ENCODE measurements at regions not wholly inside any gene's neighbourhood (a gene's known extent, or its start where the extent isn't known, plus 50 kb on each side); places are given as distances from the start of the nearest gene placed in this dataset.

DNA sequence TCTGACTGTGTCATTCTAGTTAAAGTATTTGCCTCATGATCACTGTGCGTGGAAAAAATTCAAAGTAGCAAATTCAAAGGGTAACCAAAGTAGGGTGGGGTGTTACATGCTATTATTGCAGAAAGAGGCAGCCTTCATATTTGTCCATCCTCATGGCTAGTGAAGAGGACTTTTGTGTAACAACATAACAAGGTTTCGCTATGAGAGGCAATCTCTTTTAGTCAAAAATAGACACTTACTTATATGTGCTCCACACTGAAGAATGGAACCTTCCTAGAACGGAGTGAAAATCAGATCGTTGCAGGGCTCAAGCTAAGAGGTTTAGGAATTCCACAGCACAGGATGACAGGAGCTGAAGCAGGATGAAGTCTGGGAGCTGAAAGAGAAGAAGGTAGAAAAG is 345.1 kb upstream of the CBLB start:
- TF ChIP-seq ZNF565 (CRISPR knock-in tag; conservative IDR thresholded peaks at IDR 0.05; ENCODE audit: low read depth) (no peak), ZC3H10 (CRISPR knock-in tag; IDR thresholded peaks at IDR 0.05) (no peak), CSDC2 (CRISPR knock-in tag; IDR thresholded peaks at IDR 0.05) (no peak), OSR1 (CRISPR knock-in tag; IDR thresholded peaks at IDR 0.05) (no peak), RARB (CRISPR knock-in tag; IDR thresholded peaks at IDR 0.05) (no peak), SNAI2 (CRISPR knock-in tag; IDR thresholded peaks at IDR 0.05) (no peak), ISL1 (CRISPR knock-in tag; IDR thresholded peaks at IDR 0.05) (no peak), ZFP30 (CRISPR knock-in tag; IDR thresholded peaks at IDR 0.05) (no peak), ZFP3 (CRISPR knock-in tag; IDR thresholded peaks at IDR 0.05) (no peak), GLIS3 (CRISPR knock-in tag; IDR thresholded peaks at IDR 0.05) (no peak), ZNF70 (CRISPR knock-in tag; IDR thresholded peaks at IDR 0.05) (no peak), ZNF8 (CRISPR knock-in tag; IDR thresholded peaks at IDR 0.05) (no peak)
- TF ChIP-seq, protein P1, sequence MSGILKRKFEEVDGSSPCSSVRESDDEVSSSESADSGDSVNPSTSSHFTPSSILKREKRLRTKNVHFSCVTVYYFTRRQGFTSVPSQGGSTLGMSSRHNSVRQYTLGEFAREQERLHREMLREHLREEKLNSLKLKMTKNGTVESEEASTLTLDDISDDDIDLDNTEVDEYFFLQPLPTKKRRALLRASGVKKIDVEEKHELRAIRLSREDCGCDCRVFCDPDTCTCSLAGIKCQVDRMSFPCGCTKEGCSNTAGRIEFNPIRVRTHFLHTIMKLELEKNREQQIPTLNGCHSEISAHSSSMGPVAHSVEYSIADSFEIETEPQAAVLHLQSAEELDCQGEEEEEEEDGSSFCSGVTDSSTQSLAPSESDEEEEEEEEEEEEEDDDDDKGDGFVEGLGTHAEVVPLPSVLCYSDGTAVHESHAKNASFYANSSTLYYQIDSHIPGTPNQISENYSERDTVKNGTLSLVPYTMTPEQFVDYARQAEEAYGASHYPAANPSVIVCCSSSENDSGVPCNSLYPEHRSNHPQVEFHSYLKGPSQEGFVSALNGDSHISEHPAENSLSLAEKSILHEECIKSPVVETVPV (CRISPR knock-in tag; IDR thresholded peaks at IDR 0.05): no peak
- TF ChIP-seq, protein P2, sequence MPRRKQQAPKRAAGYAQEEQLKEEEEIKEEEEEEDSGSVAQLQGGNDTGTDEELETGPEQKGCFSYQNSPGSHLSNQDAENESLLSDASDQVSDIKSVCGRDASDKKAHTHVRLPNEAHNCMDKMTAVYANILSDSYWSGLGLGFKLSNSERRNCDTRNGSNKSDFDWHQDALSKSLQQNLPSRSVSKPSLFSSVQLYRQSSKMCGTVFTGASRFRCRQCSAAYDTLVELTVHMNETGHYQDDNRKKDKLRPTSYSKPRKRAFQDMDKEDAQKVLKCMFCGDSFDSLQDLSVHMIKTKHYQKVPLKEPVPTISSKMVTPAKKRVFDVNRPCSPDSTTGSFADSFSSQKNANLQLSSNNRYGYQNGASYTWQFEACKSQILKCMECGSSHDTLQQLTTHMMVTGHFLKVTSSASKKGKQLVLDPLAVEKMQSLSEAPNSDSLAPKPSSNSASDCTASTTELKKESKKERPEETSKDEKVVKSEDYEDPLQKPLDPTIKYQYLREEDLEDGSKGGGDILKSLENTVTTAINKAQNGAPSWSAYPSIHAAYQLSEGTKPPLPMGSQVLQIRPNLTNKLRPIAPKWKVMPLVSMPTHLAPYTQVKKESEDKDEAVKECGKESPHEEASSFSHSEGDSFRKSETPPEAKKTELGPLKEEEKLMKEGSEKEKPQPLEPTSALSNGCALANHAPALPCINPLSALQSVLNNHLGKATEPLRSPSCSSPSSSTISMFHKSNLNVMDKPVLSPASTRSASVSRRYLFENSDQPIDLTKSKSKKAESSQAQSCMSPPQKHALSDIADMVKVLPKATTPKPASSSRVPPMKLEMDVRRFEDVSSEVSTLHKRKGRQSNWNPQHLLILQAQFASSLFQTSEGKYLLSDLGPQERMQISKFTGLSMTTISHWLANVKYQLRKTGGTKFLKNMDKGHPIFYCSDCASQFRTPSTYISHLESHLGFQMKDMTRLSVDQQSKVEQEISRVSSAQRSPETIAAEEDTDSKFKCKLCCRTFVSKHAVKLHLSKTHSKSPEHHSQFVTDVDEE (CRISPR knock-in tag; IDR thresholded peaks at IDR 0.05): no peak
- TF ChIP-seq, protein P3, sequence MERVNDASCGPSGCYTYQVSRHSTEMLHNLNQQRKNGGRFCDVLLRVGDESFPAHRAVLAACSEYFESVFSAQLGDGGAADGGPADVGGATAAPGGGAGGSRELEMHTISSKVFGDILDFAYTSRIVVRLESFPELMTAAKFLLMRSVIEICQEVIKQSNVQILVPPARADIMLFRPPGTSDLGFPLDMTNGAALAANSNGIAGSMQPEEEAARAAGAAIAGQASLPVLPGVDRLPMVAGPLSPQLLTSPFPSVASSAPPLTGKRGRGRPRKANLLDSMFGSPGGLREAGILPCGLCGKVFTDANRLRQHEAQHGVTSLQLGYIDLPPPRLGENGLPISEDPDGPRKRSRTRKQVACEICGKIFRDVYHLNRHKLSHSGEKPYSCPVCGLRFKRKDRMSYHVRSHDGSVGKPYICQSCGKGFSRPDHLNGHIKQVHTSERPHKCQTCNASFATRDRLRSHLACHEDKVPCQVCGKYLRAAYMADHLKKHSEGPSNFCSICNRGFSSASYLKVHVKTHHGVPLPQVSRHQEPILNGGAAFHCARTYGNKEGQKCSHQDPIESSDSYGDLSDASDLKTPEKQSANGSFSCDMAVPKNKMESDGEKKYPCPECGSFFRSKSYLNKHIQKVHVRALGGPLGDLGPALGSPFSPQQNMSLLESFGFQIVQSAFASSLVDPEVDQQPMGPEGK (CRISPR knock-in tag; IDR thresholded peaks at IDR 0.05; ENCODE audit: borderline replicate concordance): no peak
- TF ChIP-seq, protein P4, sequence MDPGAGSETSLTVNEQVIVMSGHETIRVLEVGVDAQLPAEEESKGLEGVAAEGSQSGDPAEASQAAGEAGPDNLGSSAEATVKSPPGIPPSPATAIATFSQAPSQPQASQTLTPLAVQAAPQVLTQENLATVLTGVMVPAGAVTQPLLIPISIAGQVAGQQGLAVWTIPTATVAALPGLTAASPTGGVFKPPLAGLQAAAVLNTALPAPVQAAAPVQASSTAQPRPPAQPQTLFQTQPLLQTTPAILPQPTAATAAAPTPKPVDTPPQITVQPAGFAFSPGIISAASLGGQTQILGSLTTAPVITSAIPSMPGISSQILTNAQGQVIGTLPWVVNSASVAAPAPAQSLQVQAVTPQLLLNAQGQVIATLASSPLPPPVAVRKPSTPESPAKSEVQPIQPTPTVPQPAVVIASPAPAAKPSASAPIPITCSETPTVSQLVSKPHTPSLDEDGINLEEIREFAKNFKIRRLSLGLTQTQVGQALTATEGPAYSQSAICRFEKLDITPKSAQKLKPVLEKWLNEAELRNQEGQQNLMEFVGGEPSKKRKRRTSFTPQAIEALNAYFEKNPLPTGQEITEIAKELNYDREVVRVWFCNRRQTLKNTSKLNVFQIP (CRISPR knock-in tag; IDR thresholded peaks at IDR 0.05; ENCODE audit: borderline replicate concordance, low read depth): no peak
- no peak for ATAC-seq

DNA sequence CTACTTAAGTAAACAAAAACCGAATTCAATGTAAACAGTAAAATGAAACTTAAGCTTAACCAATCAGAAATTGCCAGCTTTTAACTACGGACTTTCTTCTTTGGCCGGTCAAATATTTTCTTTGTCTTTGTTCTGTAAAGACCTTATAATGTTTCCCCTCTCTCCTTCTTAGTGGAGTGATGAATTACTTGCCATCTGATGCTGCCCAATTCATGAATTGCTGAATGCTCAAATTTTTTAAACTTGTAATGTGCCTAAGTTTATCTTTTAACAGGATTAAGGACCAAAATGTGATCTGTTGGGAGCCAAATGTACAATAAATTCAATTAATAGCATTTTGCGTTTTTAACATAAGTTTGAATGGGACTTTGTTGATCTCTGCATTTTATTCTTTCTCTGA is 345.8 kb upstream of the CBLB start:
- TF ChIP-seq, protein P4 (CRISPR knock-in tag; IDR thresholded peaks at IDR 0.05; ENCODE audit: borderline replicate concordance, low read depth): no peak
- TF ChIP-seq ZNF565 (CRISPR knock-in tag; conservative IDR thresholded peaks at IDR 0.05; ENCODE audit: low read depth) (no peak), ZFP30 (CRISPR knock-in tag; IDR thresholded peaks at IDR 0.05) (no peak), PPARA (CRISPR knock-in tag; IDR thresholded peaks at IDR 0.05; ENCODE audit: borderline replicate concordance) (no peak), TCF4 (CRISPR knock-in tag; IDR thresholded peaks at IDR 0.05; ENCODE audit: borderline replicate concordance) (no peak), ZNF70 (CRISPR knock-in tag; IDR thresholded peaks at IDR 0.05) (no peak), ZC3H10 (CRISPR knock-in tag; IDR thresholded peaks at IDR 0.05) (no peak), ISL1 (CRISPR knock-in tag; IDR thresholded peaks at IDR 0.05) (no peak), CSDC2 (CRISPR knock-in tag; IDR thresholded peaks at IDR 0.05) (no peak), OSR1 (CRISPR knock-in tag; IDR thresholded peaks at IDR 0.05) (no peak), ESRRG (CRISPR knock-in tag; IDR thresholded peaks at IDR 0.05) (no peak), ARNTL (CRISPR knock-in tag; IDR thresholded peaks at IDR 0.05; ENCODE audit: borderline replicate concordance, low read depth) (no peak), BACH2 (CRISPR knock-in tag; IDR thresholded peaks at IDR 0.05; ENCODE audit: borderline replicate concordance) (no peak), ZNF8 (CRISPR knock-in tag; IDR thresholded peaks at IDR 0.05) (no peak), TOX (CRISPR knock-in tag; IDR thresholded peaks at IDR 0.05; ENCODE audit: borderline replicate concordance) (no peak)
- TF ChIP-seq, protein P1 (CRISPR knock-in tag; IDR thresholded peaks at IDR 0.05): no peak
- TF ChIP-seq, protein P3 (CRISPR knock-in tag; IDR thresholded peaks at IDR 0.05; ENCODE audit: borderline replicate concordance): no peak
- TF ChIP-seq, protein P5, sequence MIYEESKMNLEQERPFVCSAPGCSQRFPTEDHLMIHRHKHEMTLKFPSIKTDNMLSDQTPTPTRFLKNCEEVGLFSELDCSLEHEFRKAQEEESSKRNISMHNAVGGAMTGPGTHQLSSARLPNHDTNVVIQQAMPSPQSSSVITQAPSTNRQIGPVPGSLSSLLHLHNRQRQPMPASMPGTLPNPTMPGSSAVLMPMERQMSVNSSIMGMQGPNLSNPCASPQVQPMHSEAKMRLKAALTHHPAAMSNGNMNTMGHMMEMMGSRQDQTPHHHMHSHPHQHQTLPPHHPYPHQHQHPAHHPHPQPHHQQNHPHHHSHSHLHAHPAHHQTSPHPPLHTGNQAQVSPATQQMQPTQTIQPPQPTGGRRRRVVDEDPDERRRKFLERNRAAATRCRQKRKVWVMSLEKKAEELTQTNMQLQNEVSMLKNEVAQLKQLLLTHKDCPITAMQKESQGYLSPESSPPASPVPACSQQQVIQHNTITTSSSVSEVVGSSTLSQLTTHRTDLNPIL (CRISPR knock-in tag; IDR thresholded peaks at IDR 0.05; ENCODE audit: low read depth): no peak
- ATAC-seq: no peak

Data from SK-N-SH treated with all-trans-retinoic acid at 6 μM for 48 hours (cell line).